Vagina (tissue), 2 donors: ENCODE measurements at regions not wholly inside any gene's neighbourhood (a gene's known extent, or its start where the extent isn't known, plus 50 kb on each side); places are given as distances from the start of the nearest gene placed in this dataset.

Experiments used
- DNase-seq, 2 donors: peaks; one replicate each; pipeline ENCODE4 v3.0.0-alpha.2; 2017; ENCODE audit errors: extremely low spot score in 2 of 2
- H3K27ac ChIP-seq: fragments of 200-600 bp; sonication (generic); one replicate; pipeline ENCODE4 v1.5.1; 2019
- H3K27me3 ChIP-seq: fragments of 200-600 bp; sonication (generic); one replicate; pipeline ENCODE4 v1.5.1; 2019
- H3K36me3 ChIP-seq, 2 donors: fragments of 200-600 bp; sonication (generic); one replicate each; pipeline ENCODE4 v1.5.1; 2017 to 2019
- H3K4me1 ChIP-seq: fragments of 200-600 bp; sonication (generic); one replicate; pipeline ENCODE4 v1.5.1; 2019
- H3K4me3 ChIP-seq, 2 donors: fragments of 200-600 bp; sonication (generic); 1 replicate in 1 of 2; 2 replicates in 1 of 2; pipeline ENCODE4 v1.5.1; 2016 to 2019
- H3K9me3 ChIP-seq: fragments of 200-600 bp; sonication (generic); one replicate; pipeline ENCODE4 v1.5.1; 2019
- CTCF ChIP-seq, 3 experiments: fragments of 450-650 bp in 2 of 3; fragments of 200-600 bp in 1 of 3; sonication (generic) in 1 of 3; IDR thresholded peaks; one replicate each; pipeline ENCODE4 v1.5.1; 2017 to 2019; ENCODE audit warnings: antibody characterized with exemption in 3 of 3, mild to moderate bottlenecking in 2 of 3, moderate library complexity in 2 of 3
- POLR2A ChIP-seq, 2 donors: fragments of 450-650 bp; IDR thresholded peaks; one replicate each; pipeline ENCODE4 v1.6.1; 2017; ENCODE audit warnings: antibody characterized with exemption in 2 of 2, mild to moderate bottlenecking in 2 of 2, moderate library complexity in 2 of 2
- POLR2AphosphoS5 ChIP-seq, 2 donors: sonication (generic); formaldehyde crosslinking; IDR thresholded peaks; one replicate each; pipeline ENCODE4 v1.9.0; 2017; ENCODE audit warnings: antibody characterized with exemption in 2 of 2, mild to moderate bottlenecking in 2 of 2, low read depth in 1 of 2; ENCODE audit not compliant: insufficient read depth in 1 of 2
- intact Hi-C: fragments of 100-400 bp; cut with DNase I; formaldehyde crosslinking; loops from one replicate; pipeline ENCODE4 v1.15.1; 2023

GRCh38 chr1:241411776-241412338 is 54.9 kb upstream of the RGS7 start:
- H3K36me3 ChIP-seq, result no peaks in the 10 kb centered on the region
- H3K4me3 ChIP-seq, result no peak overlapping the region
- TF ChIP-seq POLR2A (IDR thresholded peaks at IDR 0.05), result no peak
- H3K9me3 ChIP-seq, result no peaks in the 10 kb centered on the region
- H3K27me3 ChIP-seq, result no peaks in the 10 kb centered on the region
- no peak overlapping the region for H3K27ac ChIP-seq
- intact Hi-C loops, result no loop called here
- no peaks in the 10 kb centered on the region for H3K4me1 ChIP-seq
- no peak for DNase-seq

- no peak overlapping the region for H3K27ac ChIP-seq
- no peak for DNase-seq
- intact Hi-C loops, result no loop called here
- H3K4me3 ChIP-seq, result no peak overlapping the region
- H3K4me1 ChIP-seq, result no peaks in the 10 kb centered on the region
- no peaks in the 10 kb centered on the region for H3K27me3 ChIP-seq
- no peaks in the 10 kb centered on the region for H3K36me3 ChIP-seq
- H3K9me3 ChIP-seq, result no peaks in the 10 kb centered on the region
- TF ChIP-seq POLR2AphosphoS5 (IDR thresholded peaks at IDR 0.05; ENCODE audit: insufficient read depth in 1 of 2, low read depth in 1 of 2), result no peak
- no peak for TF ChIP-seq CTCF (IDR thresholded peaks at IDR 0.05)
- TF ChIP-seq POLR2A (IDR thresholded peaks at IDR 0.05), result no peak
Observed at GRCh38 chr1:241411056-241411775, 54.2 kb upstream of the RGS7 start.

- TF ChIP-seq CTCF (IDR thresholded peaks at IDR 0.05) (no peak), POLR2AphosphoS5 (IDR thresholded peaks at IDR 0.05; ENCODE audit: insufficient read depth in 1 of 2, low read depth in 1 of 2) (no peak), POLR2A (IDR thresholded peaks at IDR 0.05) (no peak)
- H3K9me3 ChIP-seq, result no peaks in the 10 kb centered on the region
- H3K27me3 ChIP-seq, result no peaks in the 10 kb centered on the region
- H3K4me3 ChIP-seq, result no peak overlapping the region
- H3K36me3 ChIP-seq, result no peaks in the 10 kb centered on the region
- DNase-seq, result no peak
- intact Hi-C loops, result no loop called here
- H3K27ac ChIP-seq, result no peak overlapping the region
- no peaks in the 10 kb centered on the region for H3K4me1 ChIP-seq
Observed at GRCh38 chr1:241408170-241408569, 51.2 kb upstream of the RGS7 start.
